Nucleus accumbens (tissue), 56 donors: ENCODE measurements at regions not wholly inside any gene's neighbourhood (a gene's known extent, or its start where the extent isn't known, plus 50 kb on each side); places are given as distances from the start of the nearest gene placed in this dataset.

Experiments used
- DNase-seq, 56 donors: peaks; one replicate each; lab custom pipeline; 2025; lab: John Stamatoyannopoulos, UW

GRCh38 chr3:117480525-117480924 lies 770.9 kb downstream of the TUSC7 start:
- DNase-seq = peak in 5 of 56 donors; percentile 1 to 14 (median 3)

- DNase-seq = no peak
Observed at GRCh38 chr3:117480972-117481371, 771.4 kb downstream of the TUSC7 start.

DNA sequence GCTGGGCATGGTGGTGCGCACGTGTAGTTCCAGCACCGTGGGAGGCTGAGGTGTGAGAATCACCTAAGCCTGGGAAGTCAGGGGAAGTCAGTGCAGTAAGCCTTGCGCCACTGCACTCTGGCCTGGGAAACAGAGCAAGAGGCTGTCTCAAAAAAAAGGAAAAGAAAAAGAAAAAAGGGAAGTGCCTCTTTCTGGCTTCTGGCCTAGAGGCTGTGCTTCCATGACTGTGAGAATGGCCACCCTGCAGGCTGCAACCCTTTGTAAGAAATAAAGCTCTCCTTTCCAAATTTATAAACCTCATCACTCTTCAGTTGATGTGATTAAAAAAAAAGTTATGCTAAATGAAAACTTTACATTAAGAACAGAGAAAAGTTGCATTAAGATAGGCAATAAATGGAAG lies 774.3 kb downstream of the TUSC7 start:
- DNase-seq = no peak

- DNase-seq = no peak
Observed at GRCh38 chr3:117485841-117486240, 776.3 kb downstream of the TUSC7 start.

GRCh38 chr3:117486719-117487716 lies 777.4 kb downstream of the TUSC7 start:
- DNase-seq = no peak

- DNase-seq = no peak
Observed at GRCh38 chr3:117488983-117489382, 779.4 kb downstream of the TUSC7 start.

DNA sequence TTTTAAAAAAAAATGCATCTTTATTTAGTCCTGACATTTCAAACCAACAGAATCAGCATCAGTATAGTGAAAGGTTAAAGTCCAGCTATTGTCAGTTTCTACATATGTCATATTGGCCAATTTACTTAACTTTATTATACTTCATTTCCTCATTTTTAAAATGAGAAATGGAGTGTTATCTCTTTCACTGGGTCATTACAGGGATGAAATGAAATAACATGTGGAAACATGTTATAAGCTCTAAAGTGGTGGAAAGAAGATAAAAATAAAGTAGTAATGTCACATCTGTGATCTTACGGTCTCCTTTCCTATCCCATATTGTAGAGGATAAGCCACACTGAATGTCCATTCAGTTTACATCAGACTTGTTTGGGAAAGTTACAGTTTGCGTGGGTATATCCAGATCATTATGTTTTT lies 780.1 kb downstream of the TUSC7 start:
- DNase-seq = no peak

GRCh38 chr3:117490716-117491115 lies 781.1 kb downstream of the TUSC7 start:
- no peak for DNase-seq

GRCh38 chr3:117495620-117496019 lies 786.0 kb downstream of the TUSC7 start:
- no peak for DNase-seq

DNA sequence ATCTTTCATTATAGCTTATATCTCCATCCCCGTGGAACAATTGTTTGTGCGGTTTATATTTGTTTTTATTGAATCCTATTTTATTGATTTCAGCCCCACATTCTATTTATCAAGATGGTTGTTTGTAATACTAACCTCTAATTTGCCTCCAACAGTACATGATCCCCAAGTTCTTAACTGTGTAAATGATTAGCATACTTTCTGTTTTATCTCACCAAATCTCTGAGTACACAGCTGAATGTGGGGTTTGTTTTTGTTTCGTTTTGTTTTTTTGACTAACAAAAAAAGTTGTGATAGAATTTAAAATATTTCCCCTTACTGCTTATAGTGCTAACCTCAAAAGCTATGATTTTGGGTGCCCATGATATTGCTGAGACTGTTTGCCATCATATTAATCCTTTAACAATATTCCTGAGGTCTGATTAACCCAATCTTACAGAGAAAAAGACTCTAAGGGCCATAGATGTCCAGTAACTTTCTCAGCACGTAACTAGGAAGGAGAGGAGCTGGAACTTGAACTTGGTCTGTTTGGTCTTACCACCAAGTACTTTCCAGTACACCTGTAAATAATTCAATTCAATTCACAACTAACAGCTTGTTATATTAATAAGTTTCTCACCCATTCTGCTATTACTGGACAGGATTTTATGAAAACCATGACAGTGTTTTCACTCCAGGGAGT lies 789.8 kb downstream of the TUSC7 start:
- no peak for DNase-seq

GRCh38 chr3:117507958-117508357 lies 798.4 kb downstream of the TUSC7 start:
- DNase-seq = no peak

- DNase-seq = no peak
Observed at GRCh38 chr3:117509858-117510257, 800.3 kb downstream of the TUSC7 start.

GRCh38 chr3:117510396-117510795 lies 800.8 kb downstream of the TUSC7 start:
- DNase-seq = no peak

GRCh38 chr3:117512975-117513374 lies 803.4 kb downstream of the TUSC7 start:
- DNase-seq = no peak

GRCh38 chr3:117515309-117515708 lies 805.7 kb downstream of the TUSC7 start:
- DNase-seq = no peak

GRCh38 chr3:117518364-117518763 lies 808.8 kb downstream of the TUSC7 start:
- no peak for DNase-seq

GRCh38 chr3:117519776-117520175 lies 810.2 kb downstream of the TUSC7 start:
- no peak for DNase-seq

- no peak for DNase-seq
Observed at GRCh38 chr3:117520582-117520981, 811.0 kb downstream of the TUSC7 start.

- no peak for DNase-seq
Observed at GRCh38 chr3:117523418-117523817, 813.8 kb downstream of the TUSC7 start.

DNA sequence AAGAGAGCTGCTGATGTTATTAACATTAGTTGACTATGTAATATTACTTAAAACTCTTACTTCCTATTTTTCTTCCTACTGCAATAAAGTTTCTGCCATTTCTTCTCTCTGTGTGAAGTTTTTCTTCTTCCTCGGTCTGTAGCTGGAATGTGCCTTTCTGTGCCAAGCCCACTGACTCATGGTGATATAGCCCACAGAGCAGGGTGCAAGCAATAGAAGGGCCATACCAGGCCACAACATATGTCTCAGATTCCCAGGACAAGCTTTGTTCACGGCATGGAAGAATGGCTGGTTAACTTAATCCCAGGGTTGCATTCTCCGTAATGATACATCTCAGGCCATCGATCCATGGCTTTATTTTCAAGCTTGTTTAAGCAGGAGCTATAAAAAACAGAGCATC lies 815.3 kb downstream of the TUSC7 start:
- no peak for DNase-seq

DNA sequence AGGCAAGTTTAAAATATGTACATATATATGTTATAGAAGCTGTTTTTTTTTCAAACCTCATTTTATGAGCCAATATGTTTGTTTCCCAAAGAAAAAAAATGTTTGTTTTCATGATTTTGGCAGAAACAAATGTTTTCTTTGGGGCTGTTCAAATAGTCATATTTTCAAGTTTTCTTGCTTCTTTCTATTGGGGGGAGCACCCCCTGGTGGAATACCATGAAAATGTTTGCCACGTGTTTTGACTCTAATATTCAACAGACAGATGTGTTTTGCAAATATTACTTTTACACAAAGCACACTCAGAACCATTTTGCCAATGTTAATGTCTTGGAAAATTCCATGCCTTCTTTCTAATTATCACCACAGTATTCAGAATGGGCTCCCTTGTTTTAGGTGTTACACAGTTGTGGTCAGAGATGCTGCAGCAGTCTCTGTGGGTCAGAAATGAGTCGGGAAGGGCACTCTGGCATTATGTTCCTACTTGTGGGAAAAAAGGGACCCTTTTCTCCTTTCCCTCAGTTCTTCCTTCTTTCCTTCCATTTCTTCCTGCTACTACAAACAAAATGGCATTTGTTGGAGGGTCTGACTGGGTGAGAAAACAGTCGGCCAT lies 817.0 kb downstream of the TUSC7 start:
- DNase-seq = peak in 24 of 56 donors; percentile 2 to 73 (median 21)
